NCI-H82 treated with DMSO at 0.1 percent for 48 hours (cell line): ENCODE measurements at regions not wholly inside any gene's neighbourhood (a gene's known extent, or its start where the extent isn't known, plus 50 kb on each side); places are given as distances from the start of the nearest gene placed in this dataset.
"Not testable (repeated sequence)": the region's sequence is repeated elsewhere in the genome, so short reads cannot be mapped to it uniquely, and the experiment has no call there.

Source experiments
- DNase-seq: peaks from one replicate; lab custom pipeline; 2025; ENCODE audit not compliant: unreplicated experiment; lab: John Stamatoyannopoulos, UW

- DNase-seq: no peak
Measured at GRCh38 chr9:120338340-120338739, 241.6 kb downstream of the CDK5RAP2 start.

- no peak for DNase-seq
Measured at GRCh38 chr9:120337131-120337530, 242.8 kb downstream of the CDK5RAP2 start.

- no peak for DNase-seq
Measured at GRCh38 chr9:120336753-120337090, 243.2 kb downstream of the CDK5RAP2 start.

GRCh38 chr9:120336021-120336752 lies 243.8 kb downstream of the CDK5RAP2 start:
- no peak for DNase-seq

GRCh38 chr9:120331913-120332312 lies 248.1 kb downstream of the CDK5RAP2 start:
- DNase-seq: no peak

GRCh38 chr9:120330031-120330430 lies 249.9 kb downstream of the CDK5RAP2 start:
- no peak for DNase-seq

GRCh38 chr9:120327322-120327721 lies 252.6 kb downstream of the CDK5RAP2 start:
- DNase-seq: no peak

- DNase-seq: no peak
Measured at GRCh38 chr9:120326049-120326693, 253.8 kb downstream of the CDK5RAP2 start.

GRCh38 chr9:120324996-120325642 lies 254.8 kb downstream of the CDK5RAP2 start:
- peak; percentile 0 for DNase-seq

GRCh38 chr9:120324461-120324860 lies 255.5 kb downstream of the CDK5RAP2 start:
- no peak for DNase-seq

- DNase-seq: no peak
Measured at GRCh38 chr9:120323125-120323524, 256.8 kb downstream of the CDK5RAP2 start.

GRCh38 chr9:120319452-120319851 lies 260.5 kb downstream of the CDK5RAP2 start:
- no peak for DNase-seq

- DNase-seq: no peak
Measured at GRCh38 chr9:120315154-120315553, 264.8 kb downstream of the CDK5RAP2 start.

GRCh38 chr9:120312031-120312430 lies 267.9 kb downstream of the CDK5RAP2 start:
- DNase-seq: peak; percentile 2

GRCh38 chr9:120310035-120310434 lies 269.9 kb downstream of the CDK5RAP2 start:
- no peak for DNase-seq

GRCh38 chr9:120308495-120308894 lies 271.5 kb downstream of the CDK5RAP2 start:
- DNase-seq: no peak

- peak; percentile 0 for DNase-seq
Measured at GRCh38 chr9:120307599-120307998, 272.4 kb downstream of the CDK5RAP2 start.

- DNase-seq: no peak
Measured at GRCh38 chr9:120306561-120306960, 273.4 kb downstream of the CDK5RAP2 start.

- no peak for DNase-seq
Measured at GRCh38 chr9:120306088-120306487, 273.9 kb downstream of the CDK5RAP2 start.

GRCh38 chr9:120304896-120305295 lies 275.1 kb downstream of the CDK5RAP2 start:
- not testable (repeated sequence) for DNase-seq

GRCh38 chr9:120303519-120303918 lies 276.4 kb downstream of the CDK5RAP2 start:
- no peak for DNase-seq

- no peak for DNase-seq
Measured at GRCh38 chr9:120299785-120300184, 280.2 kb downstream of the CDK5RAP2 start.
